DND-41 (cell line): ENCODE measurements at regions not wholly inside any gene's neighbourhood (a gene's known extent, or its start where the extent isn't known, plus 50 kb on each side); places are given as distances from the start of the nearest gene placed in this dataset.

Experiments
- ATAC-seq: fragments of 200-7000 bp; cut with Tn5 transposase; 3 replicates; pipeline ENCODE4 v1.9.1; 2021; ENCODE audit warnings: low read depth; ENCODE audit not compliant: insufficient read depth
- DNase-seq: peaks from one replicate; pipeline ENCODE4 v3.0.0-alpha.2; 2020
- H2AFZ ChIP-seq: 2 replicates; pipeline ENCODE4 v1.6.0; 2012; ENCODE audit warnings: low read depth, low read length
- H3K27ac ChIP-seq: 2 replicates; pipeline ENCODE4 v1.5.1; 2012; ENCODE audit warnings: low read length, inconsistent platforms
- H3K27me3 ChIP-seq: fragments of 200-600 bp; sonication (generic); 2 replicates; pipeline ENCODE4 v1.6.0; 2012; ENCODE audit warnings: low read length, mild to moderate bottlenecking, inconsistent platforms; ENCODE audit not compliant: insufficient read depth, poor library complexity
- H3K36me3 ChIP-seq: 2 replicates; pipeline ENCODE4 v1.5.1; 2012; ENCODE audit warnings: low read length, inconsistent platforms; ENCODE audit not compliant: insufficient read depth
- H3K4me1 ChIP-seq: 2 replicates; pipeline ENCODE4 v1.5.1; 2012; ENCODE audit warnings: mild to moderate bottlenecking, low read length; ENCODE audit not compliant: insufficient read depth
- H3K4me2 ChIP-seq: 2 replicates; pipeline ENCODE4 v1.6.0; 2012; ENCODE audit warnings: mild to moderate bottlenecking, moderate library complexity, low read length, inconsistent platforms; ENCODE audit not compliant: insufficient read depth
- H3K4me3 ChIP-seq, 2 experiments: fragments of 200-600 bp in 1 of 2; shearing (Covaris generic) in 1 of 2; 2 replicates each; pipeline ENCODE4 v1.5.1; 2012 to 2016; ENCODE audit warnings: inconsistent platforms in 2 of 2, low read length in 2 of 2, mild to moderate bottlenecking in 2 of 2, low read depth in 1 of 2, moderate library complexity in 1 of 2
- H3K79me2 ChIP-seq: 2 replicates; pipeline ENCODE4 v1.6.0; 2012; ENCODE audit warnings: low read length, inconsistent platforms; ENCODE audit not compliant: insufficient read depth
- H3K9ac ChIP-seq: 2 replicates; pipeline ENCODE4 v1.6.0; 2012; ENCODE audit warnings: low read depth, mild to moderate bottlenecking, inconsistent platforms, low read length, moderate library complexity
- H3K9me3 ChIP-seq: 2 replicates; pipeline ENCODE4 v1.5.1; 2012; ENCODE audit warnings: low read length, moderate library complexity, mild to moderate bottlenecking, inconsistent platforms; ENCODE audit not compliant: insufficient read depth, severe bottlenecking
- H4K20me1 ChIP-seq: 2 replicates; pipeline ENCODE4 v1.6.0; 2012; ENCODE audit warnings: low read length; ENCODE audit not compliant: insufficient read depth
- EZH2 ChIP-seq: IDR thresholded peaks from 3 replicates; pipeline ENCODE4 v1.6.1; 2012; ENCODE audit warnings: borderline replicate concordance, low read depth, mild to moderate bottlenecking, moderate library complexity, low read length, inconsistent platforms; ENCODE audit not compliant: severe bottlenecking
- TF ChIP-seq, protein P1 (sequence below): IDR thresholded peaks from 2 replicates; pipeline ENCODE4 v1.5.1; 2012; ENCODE audit warnings: borderline replicate concordance, low read length, moderate library complexity, mild to moderate bottlenecking; ENCODE audit not compliant: poor library complexity, severe bottlenecking; ENCODE audit errors: extremely low read depth

GRCh38 chr11:97356144-97356543, 966.3 kb downstream of the JRKL start:
- TF ChIP-seq, protein P1, sequence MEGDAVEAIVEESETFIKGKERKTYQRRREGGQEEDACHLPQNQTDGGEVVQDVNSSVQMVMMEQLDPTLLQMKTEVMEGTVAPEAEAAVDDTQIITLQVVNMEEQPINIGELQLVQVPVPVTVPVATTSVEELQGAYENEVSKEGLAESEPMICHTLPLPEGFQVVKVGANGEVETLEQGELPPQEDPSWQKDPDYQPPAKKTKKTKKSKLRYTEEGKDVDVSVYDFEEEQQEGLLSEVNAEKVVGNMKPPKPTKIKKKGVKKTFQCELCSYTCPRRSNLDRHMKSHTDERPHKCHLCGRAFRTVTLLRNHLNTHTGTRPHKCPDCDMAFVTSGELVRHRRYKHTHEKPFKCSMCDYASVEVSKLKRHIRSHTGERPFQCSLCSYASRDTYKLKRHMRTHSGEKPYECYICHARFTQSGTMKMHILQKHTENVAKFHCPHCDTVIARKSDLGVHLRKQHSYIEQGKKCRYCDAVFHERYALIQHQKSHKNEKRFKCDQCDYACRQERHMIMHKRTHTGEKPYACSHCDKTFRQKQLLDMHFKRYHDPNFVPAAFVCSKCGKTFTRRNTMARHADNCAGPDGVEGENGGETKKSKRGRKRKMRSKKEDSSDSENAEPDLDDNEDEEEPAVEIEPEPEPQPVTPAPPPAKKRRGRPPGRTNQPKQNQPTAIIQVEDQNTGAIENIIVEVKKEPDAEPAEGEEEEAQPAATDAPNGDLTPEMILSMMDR: no peak
- no peak for TF ChIP-seq EZH2
- Histone ChIP-seq H3K4me2 (no peak overlapping the region), H3K79me2 (no peaks in the 10 kb centered on the region), H3K9ac (no peak overlapping the region), H3K27ac (no peak overlapping the region), H4K20me1 (no peaks in the 10 kb centered on the region), H2AFZ (no peak overlapping the region), H3K9me3 (no peaks in the 10 kb centered on the region), H3K36me3 (no peaks in the 10 kb centered on the region), H3K4me3 (no peak overlapping the region), H3K4me1 (no peaks in the 10 kb centered on the region), H3K27me3 (no peaks in the 10 kb centered on the region)
- no peak for ATAC-seq
- no peak for DNase-seq

- ATAC-seq: no peak
- Histone ChIP-seq H3K9me3 (no peaks in the 10 kb centered on the region), H4K20me1 (no peaks in the 10 kb centered on the region), H3K4me3 (no peak overlapping the region), H3K36me3 (no peaks in the 10 kb centered on the region), H3K27me3 (no peaks in the 10 kb centered on the region), H2AFZ (no peak overlapping the region), H3K9ac (no peak overlapping the region), H3K4me1 (no peaks in the 10 kb centered on the region), H3K79me2 (no peaks in the 10 kb centered on the region), H3K4me2 (no peak overlapping the region), H3K27ac (no peak overlapping the region)
- DNase-seq: no peak
- TF ChIP-seq EZH2: no peak
- TF ChIP-seq, protein P1: no peak
These were observed 969.2 kb downstream of the JRKL start for GRCh38 chr11:97359016-97359415.

GRCh38 chr11:97361812-97362378, 972.1 kb downstream of the JRKL start:
- Histone ChIP-seq H4K20me1 (no peaks in the 10 kb centered on the region), H3K4me3 (no peak overlapping the region), H3K9me3 (no peaks in the 10 kb centered on the region), H3K36me3 (no peaks in the 10 kb centered on the region), H3K9ac (no peak overlapping the region), H3K79me2 (no peaks in the 10 kb centered on the region), H2AFZ (no peak overlapping the region), H3K4me2 (no peak overlapping the region), H3K4me1 (no peaks in the 10 kb centered on the region), H3K27ac (no peak overlapping the region), H3K27me3 (no peaks in the 10 kb centered on the region)
- ATAC-seq (no peak), DNase-seq (no peak)
- TF ChIP-seq EZH2: no peak
- TF ChIP-seq, protein P1: no peak

GRCh38 chr11:97363331-97363730, 973.5 kb downstream of the JRKL start:
- no peak for DNase-seq
- no peak overlapping the region for H3K4me3 ChIP-seq
- no peak for TF ChIP-seq EZH2
- TF ChIP-seq, protein P1: no peak
- H4K20me1 ChIP-seq: no peaks in the 10 kb centered on the region
- no peaks in the 10 kb centered on the region for H3K79me2 ChIP-seq
- no peak overlapping the region for H2AFZ ChIP-seq
- ATAC-seq: no peak
- no peaks in the 10 kb centered on the region for H3K4me1 ChIP-seq
- no peaks in the 10 kb centered on the region for H3K27me3 ChIP-seq
- H3K9me3 ChIP-seq: no peaks in the 10 kb centered on the region
- no peak overlapping the region for H3K4me2 ChIP-seq
- H3K36me3 ChIP-seq: no peaks in the 10 kb centered on the region
- H3K27ac ChIP-seq: no peak overlapping the region
- no peak overlapping the region for H3K9ac ChIP-seq
